GM19238 (cell line): ENCODE measurements at regions not wholly inside any gene's neighbourhood (a gene's known extent, or its start where the extent isn't known, plus 50 kb on each side); places are given as distances from the start of the nearest gene placed in this dataset.
"Not testable (repeated sequence)": the region's sequence is repeated elsewhere in the genome, so short reads cannot be mapped to it uniquely, and the experiment has no call there.

Experiments used
- DNase-seq: peaks from one replicate; pipeline ENCODE4 v3.0.0; 2011; ENCODE audit warnings: low spot score; ENCODE audit not compliant: insufficient read length

DNA sequence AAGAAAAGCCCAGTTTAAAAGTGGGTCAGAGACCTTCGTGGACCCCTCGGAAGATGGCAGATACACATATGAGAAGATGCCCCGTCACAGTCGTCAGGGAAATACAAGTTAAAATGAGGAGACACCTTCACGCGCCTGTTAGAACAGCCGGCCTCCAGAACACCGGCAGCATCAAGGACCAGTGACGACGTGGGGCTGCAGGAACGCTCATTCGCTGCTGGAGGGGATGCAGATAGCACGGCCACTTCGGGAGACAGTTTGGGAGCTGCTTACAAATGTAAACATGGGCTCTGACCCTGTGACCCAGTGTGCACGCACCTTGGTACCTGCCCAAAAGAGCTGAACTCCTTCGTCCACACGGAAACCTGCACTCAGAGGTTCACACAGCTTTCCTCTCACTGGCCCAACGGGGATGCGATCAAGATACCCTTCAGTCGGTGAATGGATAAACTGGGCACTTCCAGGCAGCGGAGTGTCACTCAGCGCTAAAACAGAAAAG is 83.7 kb upstream of the CTDP1 start:
- no peak for DNase-seq

- DNase-seq: no peak
Observed at GRCh38 chr18:79596446-79597175, 83.0 kb upstream of the CTDP1 start.

DNA sequence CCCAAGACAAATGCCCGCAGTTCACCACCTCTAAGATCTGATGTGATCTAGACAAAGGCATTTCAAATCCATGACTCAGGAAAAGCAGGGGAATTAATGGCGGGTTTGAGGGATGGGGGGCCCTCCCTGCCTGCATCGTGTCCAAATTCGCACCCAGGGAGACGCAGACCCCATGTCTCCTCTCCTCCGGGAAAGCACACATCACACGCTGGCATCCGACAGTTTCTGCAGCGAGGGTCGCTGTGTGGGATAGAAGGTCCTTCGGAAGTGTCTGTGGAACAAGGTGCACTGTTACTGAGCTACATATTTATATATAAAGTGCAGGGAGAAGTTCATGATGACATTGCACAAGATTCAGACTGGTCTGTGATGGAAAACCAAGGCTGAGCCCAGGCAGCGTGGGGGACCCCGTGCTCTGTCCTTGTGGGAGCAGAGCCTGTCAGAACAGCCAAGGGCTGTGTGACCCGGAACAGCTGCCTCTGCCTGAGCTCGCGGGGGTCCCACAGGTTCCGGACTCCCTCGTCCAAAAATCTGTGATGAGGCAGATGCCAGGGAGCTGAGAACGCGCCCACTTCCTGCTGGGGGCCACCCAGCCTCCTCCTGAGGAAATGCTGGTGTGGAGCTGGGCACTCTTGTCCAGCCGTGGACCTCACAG is 82.3 kb upstream of the CTDP1 start:
- DNase-seq: no peak

DNA sequence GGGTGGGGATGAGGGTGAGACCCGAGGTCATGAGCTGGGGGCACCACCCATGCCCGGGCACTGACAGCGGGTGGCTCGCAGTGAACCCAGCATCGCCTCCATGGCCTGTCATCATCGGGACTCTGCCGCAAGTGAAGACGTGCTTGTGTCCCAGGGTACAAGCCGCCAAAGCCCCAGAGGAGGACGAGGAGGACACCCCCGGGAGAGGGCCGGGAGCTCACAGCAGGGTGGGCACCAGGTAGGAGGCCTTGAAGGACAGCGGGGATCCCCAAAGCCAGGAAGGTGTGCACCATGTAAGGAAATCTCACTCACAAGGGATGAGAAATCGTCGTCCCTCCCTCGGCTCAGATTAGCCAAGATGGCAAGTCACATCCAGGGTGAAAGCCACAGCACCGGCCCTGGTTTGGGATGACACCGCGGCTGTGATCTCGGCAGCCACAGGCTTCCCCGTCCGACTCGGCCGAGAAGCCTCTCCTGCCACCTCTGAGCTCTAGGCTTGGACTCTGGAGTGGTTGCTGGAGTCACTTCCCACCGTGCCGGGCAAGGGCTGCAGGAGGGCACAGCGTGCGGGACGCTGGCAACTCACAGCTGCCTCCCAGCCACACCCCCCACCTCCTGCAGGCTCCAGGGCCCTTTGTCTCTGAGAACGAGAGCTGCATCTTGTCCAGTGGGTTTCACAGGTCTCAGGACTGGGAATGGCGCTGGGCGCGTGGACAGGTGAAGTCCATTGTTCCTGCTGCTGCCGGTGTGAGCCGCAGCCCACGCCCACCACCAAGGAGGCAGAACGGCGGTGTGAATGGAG is 81.6 kb upstream of the CTDP1 start:
- DNase-seq: no peak

- no peak for DNase-seq
Observed at GRCh38 chr18:79598633-79599175, 80.9 kb upstream of the CTDP1 start.

DNA sequence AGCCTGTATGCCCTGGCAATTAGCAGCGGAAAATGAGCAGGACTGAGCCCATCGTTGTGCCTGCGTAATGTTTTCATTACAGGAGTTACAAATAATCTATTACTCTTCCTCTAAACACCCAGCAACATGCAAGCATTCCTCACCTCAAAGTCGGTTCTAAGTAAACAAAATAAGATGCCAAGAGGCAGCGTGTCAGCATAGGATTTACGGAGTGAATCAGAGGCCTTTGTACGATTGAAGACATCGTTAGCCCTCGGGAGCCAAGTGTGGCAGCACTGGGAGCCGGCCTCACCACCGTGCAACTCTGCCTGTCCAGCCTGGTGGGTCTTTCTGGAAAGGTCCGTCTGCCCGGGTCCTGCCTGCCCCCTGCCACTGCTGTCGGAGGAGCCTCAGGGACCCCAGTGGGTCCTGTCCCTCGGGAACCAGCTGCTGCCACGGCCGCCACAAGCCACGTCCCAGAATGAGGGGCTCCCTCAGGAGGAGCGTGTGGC is 80.1 kb upstream of the CTDP1 start:
- no peak for DNase-seq

DNA sequence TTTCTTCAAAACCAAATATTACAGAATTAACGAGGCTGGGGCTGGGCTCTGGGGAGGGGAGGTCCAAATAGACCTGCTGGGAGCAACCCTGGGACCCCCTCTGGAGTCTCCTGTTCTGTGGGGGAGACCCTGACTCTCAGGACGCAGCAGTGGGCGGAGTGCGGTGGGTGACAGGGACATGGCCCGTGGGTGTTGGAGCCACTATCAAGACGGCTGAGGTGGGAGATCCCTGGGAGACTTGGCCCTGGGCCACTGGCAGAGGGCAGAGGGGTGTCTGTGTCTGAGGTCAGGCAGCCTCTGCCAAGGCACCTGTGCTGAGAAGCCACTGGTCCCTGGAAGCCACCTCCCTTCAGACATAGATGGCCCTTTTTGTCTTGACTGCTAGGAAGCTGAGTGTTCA is 79.5 kb upstream of the CTDP1 start:
- no peak for DNase-seq

DNA sequence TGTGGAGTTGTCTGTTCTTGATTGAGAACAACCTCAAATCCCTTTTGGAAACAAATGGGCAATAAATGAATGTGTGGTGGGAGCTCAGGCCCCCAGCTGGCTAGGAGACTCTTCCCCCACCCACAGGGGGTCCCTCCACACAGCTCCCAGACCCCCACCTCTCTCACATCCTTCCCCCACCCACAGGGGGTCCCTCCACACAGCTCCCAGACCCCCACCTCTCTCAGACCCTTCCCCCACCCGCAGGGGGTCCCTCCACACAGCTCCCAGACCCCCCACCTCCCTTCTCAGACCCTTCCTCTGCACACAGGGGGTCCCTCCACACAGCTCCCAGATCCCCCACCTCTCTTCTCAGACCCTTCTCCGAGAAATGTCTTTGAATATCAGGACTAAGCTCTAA is 79.0 kb upstream of the CTDP1 start:
- no peak for DNase-seq

DNA sequence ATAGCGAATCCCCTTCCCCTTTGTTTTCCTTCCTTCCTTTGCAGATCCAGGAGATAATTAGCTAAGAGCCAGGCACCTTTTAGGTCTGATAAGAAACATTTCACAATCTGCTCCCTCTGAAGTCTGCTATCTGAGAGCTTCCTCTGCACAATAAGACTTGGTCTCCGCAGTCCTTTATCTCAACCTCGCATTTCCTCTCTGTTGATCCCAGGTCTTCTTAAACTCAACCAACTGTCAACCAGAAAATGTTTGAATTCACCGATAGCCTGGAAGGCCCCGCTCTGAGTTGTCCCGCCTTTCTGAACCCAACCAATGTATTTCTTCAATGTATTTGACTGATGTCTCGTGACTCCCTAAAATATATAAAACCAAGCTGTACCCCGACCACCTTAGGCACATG is 78.4 kb upstream of the CTDP1 start:
- DNase-seq: no peak

DNA sequence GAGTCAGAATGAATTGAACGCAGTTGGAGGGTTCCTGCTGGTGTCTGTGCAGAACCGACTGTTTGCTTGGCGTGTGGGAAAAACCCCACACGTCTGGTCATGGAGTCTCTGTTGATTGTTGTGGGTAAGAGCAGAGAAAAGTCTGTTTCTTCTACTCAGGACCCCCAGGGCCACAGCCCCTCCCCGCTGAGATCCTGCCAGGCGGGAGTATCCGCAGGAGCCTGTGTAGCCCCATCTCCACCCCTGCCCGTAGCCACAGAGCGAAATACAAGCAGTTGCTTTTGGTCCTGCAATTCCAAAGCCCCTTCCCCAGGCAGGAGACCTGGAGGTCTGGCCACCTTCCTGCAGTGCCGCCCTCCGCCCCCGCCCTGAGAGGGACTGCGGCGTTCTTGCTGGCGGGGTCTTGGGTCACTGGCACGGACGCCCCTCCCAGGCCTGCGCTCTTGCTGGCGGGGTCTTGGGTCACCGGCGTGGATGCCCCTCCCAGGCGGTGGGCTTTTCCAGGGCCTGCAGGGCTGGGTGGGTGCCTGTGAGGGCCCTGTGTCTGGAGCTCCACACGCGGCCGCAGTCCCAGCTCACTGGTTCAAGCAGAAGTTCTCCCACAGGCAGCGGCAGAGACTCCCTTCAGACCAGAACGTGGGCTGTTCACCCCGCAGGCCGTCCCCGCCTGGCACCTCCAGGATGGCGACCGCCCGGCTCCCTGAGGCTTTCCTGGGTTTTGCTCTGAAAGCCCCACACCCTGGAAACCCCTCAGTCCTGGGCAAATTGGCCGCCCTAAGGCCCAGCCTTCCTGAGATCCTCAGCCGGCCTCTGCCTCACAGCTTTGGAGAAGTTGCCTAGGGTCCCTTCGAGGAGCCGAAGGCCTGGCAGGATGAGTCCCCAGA is 76.0 kb upstream of the CTDP1 start:
- DNase-seq: no peak

DNA sequence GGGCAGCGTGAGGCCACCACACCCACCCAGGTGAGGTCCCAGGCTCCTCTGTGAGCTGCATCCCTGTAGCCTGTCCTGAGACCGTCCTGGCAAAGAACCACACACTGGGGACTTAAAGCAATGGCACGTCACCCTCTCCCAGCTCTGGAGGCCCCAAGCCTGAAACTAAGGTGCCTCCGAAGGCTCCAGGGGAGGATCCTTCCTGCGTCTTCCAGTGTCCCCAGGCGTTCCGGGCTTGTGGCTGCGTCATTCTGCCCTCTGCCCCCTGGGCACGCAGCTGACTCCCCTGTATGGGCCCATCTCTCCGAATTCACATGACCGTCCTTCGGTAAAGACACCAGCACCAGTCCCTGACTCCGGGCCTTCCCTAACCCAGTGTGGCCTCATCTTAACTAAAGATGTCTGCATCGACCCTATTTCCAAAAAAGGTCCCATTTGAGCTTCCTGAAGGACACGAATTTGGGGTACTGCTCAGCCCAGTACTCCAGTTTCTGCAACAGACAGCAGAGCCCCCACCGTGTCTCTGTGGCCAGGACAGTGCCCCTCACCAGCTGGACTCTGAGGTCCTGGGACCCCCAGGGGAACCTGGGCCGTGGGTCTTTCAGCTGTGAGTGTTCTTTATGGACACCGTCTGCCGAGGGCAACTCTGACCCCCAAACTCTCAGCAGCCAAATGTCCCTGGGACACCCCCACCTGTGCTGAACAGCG is 75.2 kb upstream of the CTDP1 start:
- DNase-seq: no peak

- no peak for DNase-seq
Observed at GRCh38 chr18:79604913-79605880, 74.4 kb upstream of the CTDP1 start.

- not testable (repeated sequence) for DNase-seq
Observed at GRCh38 chr18:79606071-79606470, 73.5 kb upstream of the CTDP1 start.

DNA sequence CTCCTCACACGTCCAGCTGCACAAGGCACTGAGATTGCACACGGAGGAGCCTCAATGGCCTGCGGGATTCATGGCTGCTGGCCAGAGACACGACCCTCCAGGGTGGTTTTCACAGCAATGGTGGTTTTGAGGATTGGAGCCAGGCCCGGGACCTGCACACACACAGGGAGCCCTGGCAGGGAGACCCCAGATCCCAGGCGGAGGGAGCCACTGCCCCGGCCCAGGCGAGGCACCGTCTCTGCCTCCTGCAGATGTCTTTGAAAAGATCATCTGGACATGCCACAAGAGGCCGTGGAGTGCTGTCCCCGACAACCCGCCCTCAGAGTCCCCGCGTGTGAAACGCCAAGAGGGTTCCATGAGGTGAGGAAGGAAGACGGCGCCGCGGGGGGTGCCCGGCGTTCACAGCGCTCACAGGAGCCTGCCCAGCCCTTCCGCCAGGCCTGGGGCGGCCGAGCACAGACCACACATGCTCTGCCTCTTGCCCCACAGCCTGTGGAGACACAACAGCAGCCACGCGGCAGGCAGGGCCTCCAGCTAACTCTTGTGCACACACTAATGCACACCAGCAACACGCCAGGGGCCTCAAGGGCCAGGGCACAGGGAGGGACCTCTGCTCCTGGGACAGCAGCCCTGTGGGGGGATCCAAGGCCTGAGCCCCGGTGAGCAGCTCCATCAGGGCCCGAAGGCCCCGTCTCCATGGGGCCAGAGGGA is 72.8 kb upstream of the CTDP1 start:
- DNase-seq: no peak

DNA sequence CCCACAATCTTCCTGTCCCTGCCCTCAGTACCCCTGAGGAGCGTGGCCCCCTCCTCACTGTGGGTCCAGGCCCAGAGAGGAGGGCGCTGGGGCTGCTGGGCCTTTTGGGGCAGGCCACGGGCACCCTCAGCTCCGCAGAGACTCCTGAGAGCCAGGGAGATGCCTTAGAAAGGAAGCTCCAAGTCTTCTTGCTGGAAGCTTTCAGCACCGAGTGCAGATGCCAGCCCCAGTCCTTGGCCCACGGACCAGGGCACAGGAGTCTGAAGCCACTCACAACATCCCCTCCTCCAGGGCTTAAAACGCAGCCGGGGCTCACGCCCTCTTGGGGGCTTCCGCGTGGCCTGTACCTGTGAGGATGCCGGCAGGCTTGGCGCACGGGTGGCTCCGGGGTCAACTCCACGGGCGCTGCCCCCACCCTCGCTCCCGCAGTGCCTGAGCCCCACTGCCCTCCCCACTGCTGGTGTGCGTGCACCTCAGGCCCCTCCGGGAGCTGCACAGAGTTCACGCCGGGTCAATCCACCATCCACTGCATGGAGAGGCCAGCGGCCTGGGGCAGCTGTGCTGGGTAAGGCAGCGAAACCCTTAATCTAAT is 72.1 kb upstream of the CTDP1 start:
- DNase-seq: no peak

DNA sequence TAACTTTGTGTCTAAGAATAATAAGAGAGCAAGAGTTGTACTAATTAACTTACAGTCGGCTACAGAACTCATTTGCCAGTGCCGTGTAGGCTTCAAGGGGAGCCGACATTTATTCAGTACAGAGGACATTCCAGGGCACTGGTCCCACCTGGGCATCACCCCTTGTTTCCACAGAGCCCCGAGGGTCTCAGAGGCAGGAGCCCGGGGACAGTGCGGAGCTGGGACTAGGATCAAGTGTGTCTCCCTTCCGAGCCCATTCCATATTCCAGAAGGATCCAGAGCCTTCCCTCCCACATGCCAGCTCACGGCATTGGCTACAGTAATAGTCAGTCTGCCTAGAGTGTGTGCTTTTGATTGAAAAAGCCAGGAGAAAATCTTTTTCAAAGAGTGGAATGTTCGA is 71.5 kb upstream of the CTDP1 start:
- DNase-seq: no peak

DNA sequence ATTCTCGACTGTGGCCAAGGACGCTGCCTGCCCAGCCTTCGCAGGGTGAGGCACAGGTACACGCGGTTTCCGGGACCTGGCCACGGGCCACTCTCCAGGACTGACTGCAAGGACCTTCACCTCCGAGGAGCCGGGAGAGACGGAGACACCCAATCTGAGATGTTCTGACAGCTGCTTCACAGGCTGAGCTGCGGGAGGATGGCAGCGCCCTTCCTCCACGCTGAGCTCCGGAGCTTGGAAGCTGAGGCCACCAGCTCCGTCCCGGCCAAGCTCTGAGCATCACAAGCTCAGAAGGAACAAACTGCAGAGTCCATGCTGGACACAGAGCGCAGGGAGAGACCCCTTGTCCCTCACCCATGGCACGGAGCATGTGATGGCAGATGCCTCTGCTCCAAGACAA is 71.1 kb upstream of the CTDP1 start:
- no peak for DNase-seq

- DNase-seq: no peak
Observed at GRCh38 chr18:79608999-79609461, 70.6 kb upstream of the CTDP1 start.
